SKM-1 treated with dmso at 0.1 percent for 144 hours (cell line): ENCODE measurements at regions not wholly inside any gene's neighbourhood (a gene's known extent, or its start where the extent isn't known, plus 50 kb on each side); places are given as distances from the start of the nearest gene placed in this dataset.
"Not testable (repeated sequence)": the region's sequence is repeated elsewhere in the genome, so short reads cannot be mapped to it uniquely, and the experiment has no call there.

ENCODE experiments used
- DNase-seq: peaks from one replicate; lab custom pipeline; 2025; ENCODE audit not compliant: unreplicated experiment; lab: John Stamatoyannopoulos, UW

GRCh38 chr3:181974198-181974597, 262.5 kb downstream of the SOX2 start:
- no peak for DNase-seq

- DNase-seq, result no peak
Measured at GRCh38 chr3:181976526-181976925, 264.8 kb downstream of the SOX2 start.

GRCh38 chr3:181985386-181985785, 273.7 kb downstream of the SOX2 start:
- DNase-seq, result no peak

GRCh38 chr3:181987736-181988135, 276.0 kb downstream of the SOX2 start:
- DNase-seq, result no peak

- no peak for DNase-seq
Measured at GRCh38 chr3:181998828-181999227, 287.1 kb downstream of the SOX2 start.

GRCh38 chr3:181999314-181999713, 287.6 kb downstream of the SOX2 start:
- DNase-seq, result no peak

GRCh38 chr3:182000447-182000846, 288.7 kb downstream of the SOX2 start:
- DNase-seq, result no peak

- DNase-seq, result no peak
Measured at GRCh38 chr3:182005219-182005618, 293.5 kb downstream of the SOX2 start.

GRCh38 chr3:182005701-182006100, 294.0 kb downstream of the SOX2 start:
- DNase-seq, result no peak

- DNase-seq, result no peak
Measured at GRCh38 chr3:182006431-182006830, 294.7 kb downstream of the SOX2 start.

GRCh38 chr3:182007441-182007840, 295.7 kb downstream of the SOX2 start:
- DNase-seq, result no peak

- no peak for DNase-seq
Measured at GRCh38 chr3:182018361-182018760, 306.6 kb downstream of the SOX2 start.

GRCh38 chr3:182019926-182020325, 308.2 kb downstream of the SOX2 start:
- no peak for DNase-seq

- no peak for DNase-seq
Measured at GRCh38 chr3:182023843-182024242, 312.1 kb downstream of the SOX2 start.

- no peak for DNase-seq
Measured at GRCh38 chr3:182027366-182027765, 315.6 kb downstream of the SOX2 start.

- no peak for DNase-seq
Measured at GRCh38 chr3:182028081-182028480, 316.4 kb downstream of the SOX2 start.

- not testable (repeated sequence) for DNase-seq
Measured at GRCh38 chr3:182034231-182034630, 322.5 kb downstream of the SOX2 start.

- DNase-seq, result no peak
Measured at GRCh38 chr3:182035324-182035723, 323.6 kb downstream of the SOX2 start.

- DNase-seq, result no peak
Measured at GRCh38 chr3:182036382-182036781, 324.7 kb downstream of the SOX2 start.

- DNase-seq, result no peak
Measured at GRCh38 chr3:182041668-182042291, 330.1 kb downstream of the SOX2 start.

- no peak for DNase-seq
Measured at GRCh38 chr3:182045736-182046135, 334.0 kb downstream of the SOX2 start.

GRCh38 chr3:182046166-182046764, 334.5 kb downstream of the SOX2 start:
- no peak for DNase-seq

GRCh38 chr3:182050932-182051331, 339.2 kb downstream of the SOX2 start:
- no peak for DNase-seq
